Activated CD8-positive, alpha-beta memory T cell treated with anti-CD3 and anti-CD28 coated beads, Interleukin-2, amount 50 U/mL, for 4 hours (primary cell): ENCODE measurements at regions not wholly inside any gene's neighbourhood (a gene's known extent, or its start where the extent isn't known, plus 50 kb on each side); places are given as distances from the start of the nearest gene placed in this dataset.
A peak's percentile ranks its signal among the peaks of the same experiment; 100 is the strongest.

Experiments used
- DNase-seq: peaks from one replicate; pipeline ENCODE4 v3.0.0-alpha.2; 2020

- DNase-seq = no peak
Observed at GRCh38 chr10:88086187-88086960, 222.9 kb downstream of the PTEN start.

GRCh38 chr10:88088441-88089340, 225.3 kb downstream of the PTEN start:
- no peak for DNase-seq

GRCh38 chr10:88089498-88089897, 226.1 kb downstream of the PTEN start:
- DNase-seq = no peak

DNA sequence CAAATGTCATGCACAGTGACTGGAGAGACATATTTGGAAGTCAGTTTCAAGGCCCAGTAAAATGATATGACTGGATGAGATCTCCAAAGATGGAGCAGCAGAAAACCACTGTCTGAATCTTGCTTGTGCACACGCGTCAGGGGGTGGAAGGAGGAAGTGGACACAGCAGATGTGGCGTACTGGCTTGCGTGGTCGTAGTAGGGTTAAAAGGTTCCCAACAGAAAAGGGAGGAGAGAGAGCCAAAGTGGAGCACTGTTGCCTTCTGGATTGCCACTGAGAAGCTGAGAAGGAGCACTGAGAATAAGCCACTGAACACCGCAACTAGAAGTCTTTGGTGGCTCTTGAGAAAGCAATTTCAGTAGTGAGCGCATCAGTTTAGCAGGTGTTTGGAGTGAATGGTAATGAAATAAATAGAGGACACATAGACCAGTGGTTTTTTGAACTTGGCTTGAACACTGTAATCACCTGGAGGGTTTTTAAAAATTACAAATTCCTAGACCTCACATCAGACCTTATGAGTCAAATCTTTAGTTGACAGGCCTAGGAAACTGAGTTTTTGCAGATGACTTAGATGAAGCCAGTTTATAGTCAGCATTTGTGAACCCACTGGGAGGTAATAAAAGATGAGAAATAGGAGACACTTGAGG, 227.3 kb downstream of the PTEN start:
- DNase-seq = no peak

DNA sequence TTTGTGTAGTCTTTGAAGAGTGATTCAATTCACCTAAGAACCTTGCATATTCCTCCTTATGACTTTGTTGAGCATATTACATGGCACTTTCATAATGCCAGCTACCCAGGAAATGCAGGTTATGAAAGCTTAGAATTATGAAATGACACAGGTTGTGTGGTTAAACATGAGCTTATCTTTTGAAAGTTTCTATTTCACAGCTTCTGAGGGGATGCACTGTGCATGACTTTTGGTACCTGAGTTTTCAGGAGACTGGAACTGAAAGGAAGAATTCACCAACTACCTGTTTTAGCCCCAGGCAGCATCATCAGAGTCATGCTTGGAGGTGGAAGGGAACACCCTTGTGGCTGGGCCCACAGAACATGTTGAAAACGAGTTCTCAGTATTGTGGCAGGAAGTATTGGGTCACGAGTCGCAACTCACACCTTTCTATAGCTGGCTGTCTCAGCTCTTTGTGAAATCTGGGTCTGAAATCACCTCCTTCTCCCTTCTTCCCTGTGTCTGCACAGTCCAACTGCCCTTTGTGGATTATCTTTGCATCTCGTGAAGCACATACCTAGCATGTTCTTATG, 228.2 kb downstream of the PTEN start:
- DNase-seq = peak; percentile 51

DNA sequence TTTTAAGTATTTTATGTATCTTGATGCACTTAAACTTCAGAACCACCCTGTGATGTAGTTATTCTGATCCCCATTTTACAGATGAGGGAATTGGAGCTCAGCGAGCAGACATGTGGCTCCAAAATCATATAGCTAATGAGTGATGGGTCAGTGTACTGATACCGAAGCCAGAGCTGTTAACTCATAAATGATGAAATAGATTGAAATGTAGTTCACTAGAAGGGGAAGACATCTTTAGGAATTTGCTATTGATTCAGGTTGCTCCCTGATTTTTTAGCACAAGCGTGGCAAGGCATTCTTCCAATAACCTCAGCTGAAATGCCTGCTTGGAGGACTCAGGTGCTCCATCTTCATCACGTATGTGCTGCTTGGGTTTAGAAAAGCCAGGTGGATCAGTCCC, 228.8 kb downstream of the PTEN start:
- no peak for DNase-seq

DNA sequence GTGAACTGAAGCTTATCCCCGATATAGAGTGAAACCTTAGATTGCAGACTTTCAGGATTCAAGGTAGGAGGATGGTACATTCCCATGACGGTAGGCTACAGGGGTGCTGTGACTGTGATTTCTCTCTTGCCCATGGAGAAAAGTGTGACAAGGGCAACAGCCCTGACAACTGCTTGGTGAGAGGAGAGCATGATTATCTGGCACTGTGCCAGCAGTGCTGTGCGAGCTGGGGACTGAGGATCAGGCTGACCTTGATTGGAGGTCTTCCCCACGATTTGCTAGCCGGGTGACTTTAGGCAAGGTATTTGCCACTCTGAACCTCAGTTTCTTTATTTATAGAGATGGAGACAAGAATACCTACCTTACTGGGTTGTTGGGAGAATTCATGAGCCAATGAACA, 229.5 kb downstream of the PTEN start:
- no peak for DNase-seq

DNA sequence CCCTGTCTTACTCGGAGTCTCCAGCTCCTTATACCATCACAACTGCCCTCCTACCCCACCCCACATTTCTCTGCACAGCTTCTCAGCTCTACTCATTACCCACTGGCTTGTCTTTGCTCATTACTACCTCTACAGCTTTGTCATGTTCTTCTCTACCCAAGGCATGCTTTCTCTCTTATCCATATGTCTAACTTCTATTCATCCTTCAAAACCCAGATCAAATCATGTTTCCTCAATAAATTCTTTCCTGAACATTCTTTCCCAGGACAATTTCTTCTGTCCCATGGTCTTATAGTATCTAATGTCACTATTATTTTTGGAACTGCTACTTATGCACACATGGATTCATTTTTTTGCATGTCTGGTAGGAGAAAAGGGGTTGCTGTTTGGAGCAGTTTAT, 231.4 kb downstream of the PTEN start:
- no peak for DNase-seq

GRCh38 chr10:88095223-88095721, 231.8 kb downstream of the PTEN start:
- DNase-seq = no peak

DNA sequence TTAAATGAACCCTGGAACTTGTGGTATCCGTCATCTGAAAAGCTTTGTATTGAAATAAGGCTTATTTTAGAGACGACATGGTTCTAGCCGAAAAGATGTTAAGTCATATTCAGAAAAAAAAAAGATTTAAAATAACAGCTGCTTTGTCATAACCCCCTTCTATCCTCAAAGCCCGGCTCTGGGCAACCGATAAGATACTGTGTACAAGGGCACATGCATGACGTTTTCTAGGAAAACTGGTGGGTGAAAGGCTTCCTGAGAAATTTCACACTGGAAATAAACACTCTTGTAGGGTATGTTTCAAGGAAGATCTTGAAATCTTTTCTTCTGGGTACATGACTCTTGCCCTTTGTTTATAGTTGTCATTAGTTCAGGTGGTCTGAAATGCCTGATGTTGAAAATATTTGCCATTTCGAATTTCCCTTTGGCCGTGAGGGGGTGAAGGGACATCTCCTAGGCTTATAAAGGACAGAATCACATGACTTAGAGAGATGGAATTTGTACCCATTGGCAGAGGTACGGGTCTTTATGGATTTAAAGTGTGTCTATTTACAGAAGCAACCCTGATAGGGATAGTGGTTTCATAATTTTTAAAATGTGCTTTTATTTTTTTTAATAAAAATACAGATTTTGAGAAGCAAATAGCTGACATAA, 232.5 kb downstream of the PTEN start:
- DNase-seq = no peak

DNA sequence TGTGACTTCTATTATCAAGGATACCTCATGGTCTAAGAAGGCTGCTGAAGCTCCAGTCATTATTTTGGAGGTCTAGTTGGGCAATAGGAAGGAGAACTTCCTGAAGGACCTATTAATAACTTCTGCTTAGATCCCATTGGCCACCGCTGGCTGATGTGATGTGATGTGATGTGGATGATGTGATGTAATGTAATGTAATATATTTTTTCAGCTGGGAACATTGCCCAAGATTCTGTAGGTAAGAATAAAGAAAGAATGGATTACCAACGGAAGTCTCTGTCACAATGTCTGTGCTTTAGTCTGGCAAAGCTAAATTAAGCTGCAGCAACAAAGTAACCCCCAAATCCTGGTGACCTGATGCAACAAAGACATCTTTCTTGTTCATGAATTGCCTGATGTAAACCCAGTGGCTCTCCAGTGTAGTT, 233.7 kb downstream of the PTEN start:
- no peak for DNase-seq

- no peak for DNase-seq
Observed at GRCh38 chr10:88097536-88097935, 234.1 kb downstream of the PTEN start.

GRCh38 chr10:88100281-88100680, 236.9 kb downstream of the PTEN start:
- DNase-seq = no peak

GRCh38 chr10:88101666-88102065, 238.2 kb downstream of the PTEN start:
- DNase-seq = no peak

DNA sequence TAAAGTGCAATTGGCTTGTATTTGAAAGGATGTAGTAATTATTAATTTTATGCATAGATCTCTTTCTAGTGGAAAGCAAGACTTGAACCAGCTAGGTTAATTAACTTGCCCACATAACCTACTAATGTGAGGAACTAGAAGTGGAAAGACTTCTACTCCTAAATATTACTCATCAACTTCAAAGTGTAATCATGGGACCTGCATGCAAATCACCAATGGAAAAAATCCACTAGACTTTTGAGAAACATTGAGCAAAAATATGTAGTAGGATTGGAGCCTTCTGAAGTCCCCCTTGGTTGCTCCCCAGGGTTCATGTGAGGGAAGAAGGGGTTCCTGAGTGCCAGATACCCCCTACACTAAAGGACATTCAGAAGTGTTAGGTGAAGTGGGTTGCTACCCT, 240.2 kb downstream of the PTEN start:
- DNase-seq = no peak

DNA sequence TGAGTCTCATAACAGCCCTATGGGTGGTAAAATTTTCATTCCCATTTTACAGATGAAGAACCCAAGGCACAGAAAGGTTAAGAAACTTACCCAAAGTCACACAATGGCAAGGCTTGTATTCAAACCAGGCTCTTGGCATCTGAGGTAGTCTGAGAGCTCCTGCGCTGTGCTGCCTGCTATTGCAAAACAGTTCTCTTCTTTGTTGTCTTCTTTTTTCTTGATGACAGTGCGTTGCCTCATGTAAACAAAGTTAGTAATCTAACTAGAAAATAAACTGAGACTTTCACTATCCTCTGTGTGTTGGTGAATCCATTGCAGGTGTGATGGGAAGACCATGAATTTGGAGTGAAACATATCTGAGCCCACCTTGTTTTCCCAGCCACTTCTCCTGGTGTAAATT, 240.8 kb downstream of the PTEN start:
- no peak for DNase-seq

GRCh38 chr10:88106366-88106765, 242.9 kb downstream of the PTEN start:
- DNase-seq = no peak

GRCh38 chr10:88107296-88108097, 244.1 kb downstream of the PTEN start:
- no peak for DNase-seq

DNA sequence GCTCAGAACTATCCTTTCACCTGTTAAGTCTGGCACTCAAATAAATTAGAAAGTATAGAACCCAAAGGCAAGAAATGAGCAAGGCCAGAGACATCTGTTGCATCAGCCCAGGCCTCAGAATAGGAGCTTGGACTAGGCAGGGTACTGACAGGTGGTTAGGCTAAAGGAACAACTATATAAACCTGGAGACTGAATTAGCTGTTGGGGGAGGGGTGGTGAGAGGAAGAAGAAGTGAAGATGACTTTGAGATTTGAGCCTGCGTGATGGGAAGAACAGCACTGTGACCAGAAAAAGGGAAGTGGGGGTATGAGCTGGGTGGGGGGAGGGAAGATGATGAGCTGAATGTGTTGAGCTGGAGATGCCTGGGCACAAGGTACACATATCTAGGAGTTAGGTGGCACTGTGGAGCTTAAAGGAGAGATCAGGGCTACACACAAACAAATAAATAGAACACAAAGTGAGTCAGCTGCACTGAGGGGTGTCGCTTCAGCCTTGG, 244.7 kb downstream of the PTEN start:
- no peak for DNase-seq

- DNase-seq = no peak
Observed at GRCh38 chr10:88110355-88110754, 246.9 kb downstream of the PTEN start.

DNA sequence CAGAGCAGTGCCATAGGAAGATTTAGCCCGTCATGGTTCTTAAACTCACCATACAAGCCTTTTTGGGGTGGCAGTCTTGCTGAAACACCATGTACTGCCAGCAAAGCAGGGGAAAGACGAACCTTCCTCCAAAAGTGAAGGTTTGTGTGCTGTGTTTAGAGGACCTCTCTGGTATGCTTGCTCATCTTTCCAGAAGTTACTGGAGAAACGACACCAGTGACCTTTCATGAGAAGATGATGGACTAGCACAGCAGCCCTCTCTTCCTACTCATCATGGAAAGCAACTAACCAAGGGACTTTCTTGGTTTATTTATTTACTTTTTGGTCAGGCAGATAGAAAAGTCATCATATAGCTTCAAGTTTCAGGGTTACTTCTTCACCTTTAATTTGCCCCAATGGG, 247.4 kb downstream of the PTEN start:
- no peak for DNase-seq
